H1 (cell line): ENCODE measurements at regions not wholly inside any gene's neighbourhood (a gene's known extent, or its start where the extent isn't known, plus 50 kb on each side); places are given as distances from the start of the nearest gene placed in this dataset.

Experiments
- CREB1 ChIP-seq: IDR thresholded peaks from 2 replicates; pipeline ENCODE4 v1.6.1; 2012; ENCODE audit warnings: inconsistent platforms
- EP300 ChIP-seq, 2 experiments: IDR thresholded peaks; 1 replicate in 1 of 2; 2 replicates in 1 of 2; pipeline ENCODE4 v1.6.1; 2011 to 2012; ENCODE audit warnings: low read depth in 2 of 2, low read length in 2 of 2, mild to moderate bottlenecking in 2 of 2, borderline replicate concordance in 1 of 2, inconsistent platforms in 1 of 2, moderate library complexity in 1 of 2
- POLR2A ChIP-seq, 2 experiments: IDR thresholded peaks; 1 replicate in 1 of 2; 2 replicates in 1 of 2; pipeline ENCODE4 v1.6.1; 2011; ENCODE audit warnings: low read depth in 2 of 2, low read length in 2 of 2, mild to moderate bottlenecking in 2 of 2; ENCODE audit errors: control extremely low read depth in 1 of 2
- POLR2AphosphoS5 ChIP-seq: IDR thresholded peaks from 2 replicates; pipeline ENCODE4 v1.6.1; 2011; ENCODE audit warnings: low read depth, low read length
- ZNF274 ChIP-seq: IDR thresholded peaks from 2 replicates; pipeline ENCODE4 v1.7.0; 2012; ENCODE audit warnings: low read length, borderline replicate concordance; ENCODE audit errors: extremely low read depth
- TF ChIP-seq, protein P1 (sequence below), 3 experiments: IDR thresholded peaks; 1 replicate in 2 of 3; 2 replicates in 1 of 3; pipeline versions ENCODE4 v1.5.1 to v1.6.1; 2011; ENCODE audit warnings: low read length in 3 of 3, mild to moderate bottlenecking in 3 of 3, inconsistent platforms in 2 of 3, low read depth in 1 of 3, moderate library complexity in 1 of 3; ENCODE audit not compliant: insufficient read depth in 1 of 3; ENCODE audit errors: control extremely low read depth in 1 of 3
- TF ChIP-seq, protein P2 (sequence below): IDR thresholded peaks from 2 replicates; pipeline ENCODE4 v1.6.1; 2012; ENCODE audit warnings: inconsistent platforms
- TF ChIP-seq, protein P3 (sequence below): IDR thresholded peaks from 2 replicates; pipeline ENCODE4 v1.6.1; 2011; ENCODE audit warnings: low read depth, mild to moderate bottlenecking, low read length; ENCODE audit not compliant: insufficient read depth
- TF ChIP-seq, protein P4 (sequence below): IDR thresholded peaks from 2 replicates; pipeline ENCODE4 v1.6.1; 2012; ENCODE audit warnings: low read length, inconsistent platforms

DNA sequence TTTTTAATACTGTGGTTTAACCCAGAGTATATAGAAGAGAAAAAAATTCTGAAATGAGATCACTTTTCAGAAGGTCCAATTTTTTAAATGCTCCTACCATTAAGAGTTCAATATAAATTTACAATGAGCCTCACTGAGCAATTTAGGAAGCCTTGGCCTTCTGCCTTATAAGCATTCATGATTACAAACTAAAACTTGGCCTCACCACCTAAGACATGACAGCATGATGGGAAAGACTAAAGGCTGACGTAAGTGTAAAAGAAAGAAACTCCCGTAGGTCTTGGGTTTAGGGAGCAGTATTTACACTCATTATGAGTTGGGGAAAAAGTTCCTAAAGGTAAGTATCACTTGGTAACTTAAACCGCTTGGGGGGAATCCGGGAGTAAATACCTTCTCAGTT lies 70.7 kb upstream of the ESRRG start:
- TF ChIP-seq, protein P1, sequence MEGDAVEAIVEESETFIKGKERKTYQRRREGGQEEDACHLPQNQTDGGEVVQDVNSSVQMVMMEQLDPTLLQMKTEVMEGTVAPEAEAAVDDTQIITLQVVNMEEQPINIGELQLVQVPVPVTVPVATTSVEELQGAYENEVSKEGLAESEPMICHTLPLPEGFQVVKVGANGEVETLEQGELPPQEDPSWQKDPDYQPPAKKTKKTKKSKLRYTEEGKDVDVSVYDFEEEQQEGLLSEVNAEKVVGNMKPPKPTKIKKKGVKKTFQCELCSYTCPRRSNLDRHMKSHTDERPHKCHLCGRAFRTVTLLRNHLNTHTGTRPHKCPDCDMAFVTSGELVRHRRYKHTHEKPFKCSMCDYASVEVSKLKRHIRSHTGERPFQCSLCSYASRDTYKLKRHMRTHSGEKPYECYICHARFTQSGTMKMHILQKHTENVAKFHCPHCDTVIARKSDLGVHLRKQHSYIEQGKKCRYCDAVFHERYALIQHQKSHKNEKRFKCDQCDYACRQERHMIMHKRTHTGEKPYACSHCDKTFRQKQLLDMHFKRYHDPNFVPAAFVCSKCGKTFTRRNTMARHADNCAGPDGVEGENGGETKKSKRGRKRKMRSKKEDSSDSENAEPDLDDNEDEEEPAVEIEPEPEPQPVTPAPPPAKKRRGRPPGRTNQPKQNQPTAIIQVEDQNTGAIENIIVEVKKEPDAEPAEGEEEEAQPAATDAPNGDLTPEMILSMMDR (IDR thresholded peaks at IDR 0.05; ENCODE audit: control extremely low read depth in 1 of 3, insufficient read depth in 1 of 3, low read depth in 1 of 3, low read length in 3 of 3) = no peak
- TF ChIP-seq, protein P2, sequence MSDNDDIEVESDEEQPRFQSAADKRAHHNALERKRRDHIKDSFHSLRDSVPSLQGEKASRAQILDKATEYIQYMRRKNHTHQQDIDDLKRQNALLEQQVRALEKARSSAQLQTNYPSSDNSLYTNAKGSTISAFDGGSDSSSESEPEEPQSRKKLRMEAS = no peak
- no peak for TF ChIP-seq CREB1
- no peak for TF ChIP-seq ZNF274
- TF ChIP-seq, protein P3, sequence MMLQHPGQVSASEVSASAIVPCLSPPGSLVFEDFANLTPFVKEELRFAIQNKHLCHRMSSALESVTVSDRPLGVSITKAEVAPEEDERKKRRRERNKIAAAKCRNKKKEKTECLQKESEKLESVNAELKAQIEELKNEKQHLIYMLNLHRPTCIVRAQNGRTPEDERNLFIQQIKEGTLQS = no peak
- no peak for TF ChIP-seq EP300 (IDR thresholded peaks at IDR 0.05; ENCODE audit: borderline replicate concordance in 1 of 2, low read depth in 2 of 2, low read length in 2 of 2)
- TF ChIP-seq, protein P4, sequence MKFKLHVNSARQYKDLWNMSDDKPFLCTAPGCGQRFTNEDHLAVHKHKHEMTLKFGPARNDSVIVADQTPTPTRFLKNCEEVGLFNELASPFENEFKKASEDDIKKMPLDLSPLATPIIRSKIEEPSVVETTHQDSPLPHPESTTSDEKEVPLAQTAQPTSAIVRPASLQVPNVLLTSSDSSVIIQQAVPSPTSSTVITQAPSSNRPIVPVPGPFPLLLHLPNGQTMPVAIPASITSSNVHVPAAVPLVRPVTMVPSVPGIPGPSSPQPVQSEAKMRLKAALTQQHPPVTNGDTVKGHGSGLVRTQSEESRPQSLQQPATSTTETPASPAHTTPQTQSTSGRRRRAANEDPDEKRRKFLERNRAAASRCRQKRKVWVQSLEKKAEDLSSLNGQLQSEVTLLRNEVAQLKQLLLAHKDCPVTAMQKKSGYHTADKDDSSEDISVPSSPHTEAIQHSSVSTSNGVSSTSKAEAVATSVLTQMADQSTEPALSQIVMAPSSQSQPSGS = no peak
- TF ChIP-seq POLR2A (IDR thresholded peaks at IDR 0.05; ENCODE audit: control extremely low read depth in 1 of 2, low read depth in 2 of 2, low read length in 2 of 2) = no peak
- TF ChIP-seq POLR2AphosphoS5 = no peak
